Trophoblast cell (in vitro differentiated cells and primary cell): ENCODE measurements at regions not wholly inside any gene's neighbourhood (a gene's known extent, or its start where the extent isn't known, plus 50 kb on each side); places are given as distances from the start of the nearest gene placed in this dataset.
A peak's percentile ranks its signal among the peaks of the same experiment; 100 is the strongest.

Experiments
- DNase-seq, 2 donors: peaks; one replicate each; pipeline ENCODE4 v3.0.0-alpha.2; 2016
- H2AFZ ChIP-seq: 2 replicates; pipeline ENCODE4 v1.6.1; 2013; ENCODE audit warnings: low read length, moderate library complexity, mild to moderate bottlenecking; ENCODE audit not compliant: insufficient read depth, poor library complexity
- H2AK5ac ChIP-seq: 2 replicates; pipeline ENCODE4 v1.6.1; 2013; ENCODE audit warnings: mild to moderate bottlenecking, low read length
- H2BK120ac ChIP-seq: 2 replicates; pipeline ENCODE4 v1.6.1; 2013; ENCODE audit warnings: low read length, mild to moderate bottlenecking, moderate library complexity; ENCODE audit not compliant: insufficient read depth, poor library complexity
- H2BK12ac ChIP-seq: 2 replicates; pipeline ENCODE4 v1.6.1; 2013; ENCODE audit warnings: mild to moderate bottlenecking, low read length, moderate library complexity
- H2BK5ac ChIP-seq: 2 replicates; pipeline ENCODE4 v1.6.1; 2013; ENCODE audit warnings: low read length, low read depth, moderate library complexity, mild to moderate bottlenecking; ENCODE audit not compliant: poor library complexity
- H3K14ac ChIP-seq: 2 replicates; pipeline ENCODE4 v1.6.1; 2013; ENCODE audit warnings: mild to moderate bottlenecking, low read length
- H3K18ac ChIP-seq: 2 replicates; pipeline ENCODE4 v1.6.1; 2013; ENCODE audit warnings: mild to moderate bottlenecking, low read length
- H3K23ac ChIP-seq: 2 replicates; pipeline ENCODE4 v1.6.1; 2013; ENCODE audit warnings: low read length
- H3K27ac ChIP-seq: 2 replicates; pipeline ENCODE4 v1.5.1; 2013; ENCODE audit warnings: low read depth, mild to moderate bottlenecking, inconsistent platforms, low read length, moderate library complexity
- H3K27me3 ChIP-seq: 2 replicates; pipeline ENCODE4 v1.6.1; 2013; ENCODE audit warnings: inconsistent platforms, mild to moderate bottlenecking, low read length, moderate library complexity; ENCODE audit not compliant: insufficient read depth
- H3K36me3 ChIP-seq, 2 experiments: 1 replicate in 1 of 2; 2 replicates in 1 of 2; pipeline ENCODE4 v1.6.1; 2013; ENCODE audit warnings: low read length in 2 of 2, mild to moderate bottlenecking in 2 of 2, moderate library complexity in 1 of 2; ENCODE audit not compliant: insufficient read depth in 2 of 2, control insufficient read depth in 1 of 2
- H3K4ac ChIP-seq: 2 replicates; pipeline ENCODE4 v1.6.1; 2013; ENCODE audit warnings: low read depth, mild to moderate bottlenecking, low read length, moderate library complexity
- H3K4me1 ChIP-seq, 2 experiments: 1 replicate in 1 of 2; 2 replicates in 1 of 2; pipeline ENCODE4 v1.6.1; 2013; ENCODE audit warnings: low read length in 2 of 2, mild to moderate bottlenecking in 2 of 2, moderate library complexity in 1 of 2; ENCODE audit not compliant: insufficient read depth in 2 of 2, control insufficient read depth in 1 of 2
- H3K4me2 ChIP-seq: 2 replicates; pipeline ENCODE4 v1.6.1; 2013; ENCODE audit warnings: inconsistent platforms, mild to moderate bottlenecking, low read length, moderate library complexity
- H3K4me3 ChIP-seq: 2 replicates; pipeline ENCODE4 v1.5.1; 2013; ENCODE audit warnings: mild to moderate bottlenecking, low read depth, low read length, inconsistent platforms
- H3K79me1 ChIP-seq: one replicate; pipeline ENCODE4 v1.6.1; 2013; ENCODE audit warnings: low read length
- H3K79me2 ChIP-seq: 2 replicates; pipeline ENCODE4 v1.6.1; 2013; ENCODE audit warnings: low read length, mild to moderate bottlenecking; ENCODE audit not compliant: control insufficient read depth, insufficient read depth, poor library complexity
- H3K9ac ChIP-seq: 2 replicates; pipeline ENCODE4 v1.6.1; 2013; ENCODE audit warnings: mild to moderate bottlenecking, low read length
- H3K9me3 ChIP-seq: 2 replicates; pipeline ENCODE4 v1.6.1; 2013; ENCODE audit warnings: low read depth, mild to moderate bottlenecking, control low read depth, inconsistent platforms, low read length; ENCODE audit not compliant: insufficient read depth
- H4K12ac ChIP-seq: 2 replicates; pipeline ENCODE4 v1.6.1; 2013; ENCODE audit warnings: low read depth, mild to moderate bottlenecking, low read length, moderate library complexity
- H4K8ac ChIP-seq: 2 replicates; pipeline ENCODE4 v1.6.1; 2013; ENCODE audit warnings: low read depth, mild to moderate bottlenecking, low read length, moderate library complexity
- H4K91ac ChIP-seq: one replicate; pipeline ENCODE4 v1.6.1; 2013; ENCODE audit warnings: low read depth, mild to moderate bottlenecking, low read length, moderate library complexity
- WGBS: extraction: QIAGEN DNeasy Blood & Tissue Kit; methylation state at CpG from one replicate; pipeline ENCODE4 v1.1.7; 2013; ENCODE audit warnings: missing lambda C conversion rate; ENCODE audit not compliant: insufficient read length, insufficient coverage; ENCODE audit errors: extremely low coverage; 5-methylcytosine and 5-hydroxymethylcytosine counted together

DNA sequence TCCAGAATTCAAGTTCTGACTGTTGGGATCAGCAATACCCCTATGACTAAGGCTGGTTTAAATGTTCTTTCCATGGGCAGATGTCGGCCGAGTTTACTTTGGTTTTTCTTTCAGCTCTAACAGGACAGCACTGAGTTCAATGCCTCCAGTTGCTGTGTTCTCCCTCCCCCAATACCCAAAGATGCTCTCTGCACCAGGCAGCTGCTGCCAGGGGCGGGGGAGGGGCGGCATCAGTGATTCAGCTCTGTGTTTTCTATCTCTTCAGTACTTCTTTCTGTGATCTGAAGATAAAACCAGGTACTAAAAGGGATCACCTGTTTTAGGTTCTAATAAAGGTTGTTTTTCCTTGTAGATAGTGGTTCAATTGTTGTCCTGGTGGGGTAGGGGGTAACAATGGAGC lies 576.7 kb upstream of the POT1 start:
- Histone ChIP-seq H3K9ac (no peak overlapping the region), H2AK5ac (no peak overlapping the region), H3K18ac (no peak overlapping the region), H3K27ac (no peak overlapping the region), H2BK120ac (no peak overlapping the region), H4K12ac (no peak overlapping the region), H2BK5ac (no peak overlapping the region), H3K4ac (no peak overlapping the region), H3K4me3 (no peak overlapping the region), H3K4me1 (peaks cover 3 to 12% of the 10 kb centered on the region in 2 experiments), H2AFZ (no peak overlapping the region), H3K79me2 (no peaks in the 10 kb centered on the region), H3K79me1 (peaks cover 2% of the 10 kb centered on the region), H3K36me3 (no peaks in the 10 kb centered on the region), H3K27me3 (no peaks in the 10 kb centered on the region), H3K14ac (no peak overlapping the region), H4K91ac (no peak overlapping the region), H4K8ac (no peak overlapping the region), H3K4me2 (no peak overlapping the region), H3K23ac (no peak overlapping the region), H2BK12ac (no peak overlapping the region), H3K9me3 (no peaks in the 10 kb centered on the region)
- WGBS = no CpG with 5 or more reads among the region's 4 CpGs
- no peak for DNase-seq

DNA sequence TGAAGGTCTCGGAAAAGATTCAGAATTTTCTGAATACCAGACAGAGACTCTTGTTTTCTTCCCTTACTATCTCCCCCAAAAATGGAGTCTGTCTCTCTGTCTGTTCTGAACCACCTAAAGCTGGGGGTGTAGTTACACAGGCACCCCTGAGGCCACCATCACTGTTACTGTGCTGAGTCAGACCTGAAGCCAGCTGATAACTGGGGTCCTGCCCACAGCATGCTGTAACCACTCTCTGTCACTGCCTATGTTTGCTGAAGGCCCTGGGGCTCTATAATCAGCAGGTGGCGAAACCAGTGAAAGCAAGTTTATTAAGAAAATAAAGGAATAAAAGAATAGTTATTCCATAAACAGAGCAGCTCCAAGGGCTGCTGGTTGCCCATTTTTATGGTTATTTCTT lies 575.2 kb upstream of the POT1 start:
- H3K23ac ChIP-seq = no peak overlapping the region
- no peak overlapping the region for H4K8ac ChIP-seq
- H2BK12ac ChIP-seq = peak overlapping the region; percentile 71
- no peak overlapping the region for H3K4me2 ChIP-seq
- H3K27me3 ChIP-seq = no peaks in the 10 kb centered on the region
- no peak overlapping the region for H3K4ac ChIP-seq
- H3K14ac ChIP-seq = no peak overlapping the region
- H3K4me1 ChIP-seq = peaks cover 3 to 12% of the 10 kb centered on the region in 2 experiments
- H3K9ac ChIP-seq = no peak overlapping the region
- H3K79me1 ChIP-seq = peaks cover 2% of the 10 kb centered on the region
- no CpG with 5 or more reads among the region's 2 CpGs for WGBS
- no peak overlapping the region for H3K27ac ChIP-seq
- H4K91ac ChIP-seq = peak overlapping the region; percentile 68
- no peak for DNase-seq
- H3K9me3 ChIP-seq = no peaks in the 10 kb centered on the region
- no peak overlapping the region for H2BK120ac ChIP-seq
- H3K18ac ChIP-seq = no peak overlapping the region
- no peak overlapping the region for H2AK5ac ChIP-seq
- H3K4me3 ChIP-seq = no peak overlapping the region
- H2BK5ac ChIP-seq = no peak overlapping the region
- peak overlapping the region; percentile 75 for H4K12ac ChIP-seq
- H3K79me2 ChIP-seq = no peaks in the 10 kb centered on the region
- H2AFZ ChIP-seq = no peak overlapping the region
- H3K36me3 ChIP-seq = no peaks in the 10 kb centered on the region

DNA sequence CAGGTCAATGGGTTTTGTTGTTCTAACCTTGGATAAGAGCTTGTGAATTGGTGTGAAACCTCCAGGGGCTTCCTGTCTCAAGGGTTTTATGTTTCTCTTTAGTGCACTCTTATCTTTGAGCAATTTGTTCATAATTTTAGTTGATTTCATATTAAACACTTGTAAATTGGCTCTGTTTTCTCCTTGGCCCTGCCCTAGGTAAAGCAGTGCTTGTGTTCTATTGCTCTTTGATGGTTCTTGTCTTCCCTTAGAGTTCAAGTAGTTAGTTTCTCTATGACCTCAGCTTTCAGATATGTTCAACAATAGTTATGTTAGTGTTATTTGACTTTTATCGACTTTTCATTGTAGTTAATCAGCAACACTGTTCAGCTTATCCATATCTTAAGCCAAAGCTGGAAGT lies 566.4 kb upstream of the POT1 start:
- H2AFZ ChIP-seq = no peak overlapping the region
- no peaks in the 10 kb centered on the region for H3K79me2 ChIP-seq
- no peak overlapping the region for H2BK12ac ChIP-seq
- H3K9ac ChIP-seq = no peak overlapping the region
- no peak overlapping the region for H3K14ac ChIP-seq
- H4K8ac ChIP-seq = no peak overlapping the region
- no peak overlapping the region for H4K91ac ChIP-seq
- H2BK120ac ChIP-seq = no peak overlapping the region
- no peak overlapping the region for H3K4me3 ChIP-seq
- no peak overlapping the region for H4K12ac ChIP-seq
- H3K23ac ChIP-seq = no peak overlapping the region
- no peak for DNase-seq
- H3K79me1 ChIP-seq = no peaks in the 10 kb centered on the region
- no peaks in the 10 kb centered on the region for H3K9me3 ChIP-seq
- no CpG with 5 or more reads among the region's 1 CpG for WGBS
- no peak overlapping the region for H2AK5ac ChIP-seq
- H3K4me2 ChIP-seq = no peak overlapping the region
- no peaks in the 10 kb centered on the region for H3K36me3 ChIP-seq
- H3K4ac ChIP-seq = no peak overlapping the region
- H2BK5ac ChIP-seq = no peak overlapping the region
- no peaks in the 10 kb centered on the region for H3K4me1 ChIP-seq
- no peak overlapping the region for H3K18ac ChIP-seq
- H3K27ac ChIP-seq = no peak overlapping the region
- no peaks in the 10 kb centered on the region for H3K27me3 ChIP-seq

DNA sequence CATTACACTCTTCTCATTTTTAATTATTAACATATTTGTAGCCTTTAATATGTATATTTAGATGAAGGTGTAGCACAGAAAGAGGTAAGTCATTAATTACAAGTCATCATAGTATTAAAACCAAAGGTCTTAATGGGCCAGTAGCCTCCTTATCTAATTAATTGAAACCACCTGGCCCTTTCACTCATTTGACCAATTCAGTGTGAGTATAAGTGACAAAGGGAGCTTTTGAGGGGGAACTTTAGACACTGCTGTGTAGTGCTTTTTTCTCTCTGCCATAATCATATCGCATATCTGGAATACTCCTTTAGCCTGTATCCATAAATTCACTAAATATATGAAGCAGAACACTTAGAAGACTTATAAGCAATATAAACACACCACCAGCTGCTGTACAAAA lies 562.9 kb upstream of the POT1 start:
- H3K79me1 ChIP-seq = no peaks in the 10 kb centered on the region
- no peak overlapping the region for H2AK5ac ChIP-seq
- H3K79me2 ChIP-seq = no peaks in the 10 kb centered on the region
- H3K9me3 ChIP-seq = no peaks in the 10 kb centered on the region
- no peak for DNase-seq
- H4K91ac ChIP-seq = no peak overlapping the region
- no peak overlapping the region for H3K18ac ChIP-seq
- H2BK5ac ChIP-seq = no peak overlapping the region
- no peaks in the 10 kb centered on the region for H3K4me1 ChIP-seq
- no peak overlapping the region for H2BK12ac ChIP-seq
- no peaks in the 10 kb centered on the region for H3K27me3 ChIP-seq
- no peak overlapping the region for H3K9ac ChIP-seq
- H3K4me3 ChIP-seq = no peak overlapping the region
- no peak overlapping the region for H4K8ac ChIP-seq
- no peak overlapping the region for H2BK120ac ChIP-seq
- no peak overlapping the region for H3K23ac ChIP-seq
- no peak overlapping the region for H3K14ac ChIP-seq
- no peak overlapping the region for H2AFZ ChIP-seq
- H3K36me3 ChIP-seq = no peaks in the 10 kb centered on the region
- WGBS = no CpG with 5 or more reads among the region's 1 CpG
- H3K4ac ChIP-seq = no peak overlapping the region
- no peak overlapping the region for H3K4me2 ChIP-seq
- no peak overlapping the region for H4K12ac ChIP-seq
- H3K27ac ChIP-seq = no peak overlapping the region
